ENCODE measurements at regions not wholly inside any gene's neighbourhood (a gene's known extent, or its start where the extent isn't known, plus 50 kb on each side); places are given as distances from the start of the nearest gene placed in this dataset.
"Not testable (repeated sequence)": the region's sequence is repeated elsewhere in the genome, so short reads cannot be mapped to it uniquely, and the experiment has no call there.

DNA sequence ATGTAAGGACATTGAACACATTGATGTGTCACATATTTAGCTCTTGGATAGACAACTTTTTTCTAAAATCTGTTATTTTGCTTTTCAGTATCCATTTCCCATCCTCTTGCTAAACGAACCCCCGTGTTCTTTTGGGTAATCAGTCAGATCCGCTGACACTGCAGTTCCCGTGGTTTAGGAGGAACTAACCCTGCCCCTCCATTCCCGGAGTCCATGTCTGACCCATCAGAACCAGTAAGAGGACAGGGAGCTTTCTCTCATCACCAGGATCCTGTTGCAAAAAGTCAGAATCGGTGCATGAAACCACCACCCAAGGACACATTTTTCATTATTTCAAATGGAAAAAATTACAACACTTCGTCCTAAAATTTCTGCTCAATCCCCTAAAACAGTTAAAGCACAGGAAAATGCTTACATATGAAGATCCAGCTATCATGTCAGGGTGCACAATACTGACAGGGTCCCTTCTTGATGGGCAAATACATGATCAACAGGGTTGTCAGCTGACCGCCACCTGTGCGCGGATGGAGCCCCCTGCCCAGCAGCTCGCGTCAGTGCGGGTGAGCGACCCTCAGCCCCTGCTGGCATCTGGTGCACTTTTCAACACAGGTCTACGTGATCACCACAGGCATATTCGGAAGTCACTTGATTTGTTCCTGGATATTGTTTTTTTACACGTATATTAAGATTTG, 276.8 kb downstream of the ADGRD1 start:
- no peak for DNase-seq

DNA sequence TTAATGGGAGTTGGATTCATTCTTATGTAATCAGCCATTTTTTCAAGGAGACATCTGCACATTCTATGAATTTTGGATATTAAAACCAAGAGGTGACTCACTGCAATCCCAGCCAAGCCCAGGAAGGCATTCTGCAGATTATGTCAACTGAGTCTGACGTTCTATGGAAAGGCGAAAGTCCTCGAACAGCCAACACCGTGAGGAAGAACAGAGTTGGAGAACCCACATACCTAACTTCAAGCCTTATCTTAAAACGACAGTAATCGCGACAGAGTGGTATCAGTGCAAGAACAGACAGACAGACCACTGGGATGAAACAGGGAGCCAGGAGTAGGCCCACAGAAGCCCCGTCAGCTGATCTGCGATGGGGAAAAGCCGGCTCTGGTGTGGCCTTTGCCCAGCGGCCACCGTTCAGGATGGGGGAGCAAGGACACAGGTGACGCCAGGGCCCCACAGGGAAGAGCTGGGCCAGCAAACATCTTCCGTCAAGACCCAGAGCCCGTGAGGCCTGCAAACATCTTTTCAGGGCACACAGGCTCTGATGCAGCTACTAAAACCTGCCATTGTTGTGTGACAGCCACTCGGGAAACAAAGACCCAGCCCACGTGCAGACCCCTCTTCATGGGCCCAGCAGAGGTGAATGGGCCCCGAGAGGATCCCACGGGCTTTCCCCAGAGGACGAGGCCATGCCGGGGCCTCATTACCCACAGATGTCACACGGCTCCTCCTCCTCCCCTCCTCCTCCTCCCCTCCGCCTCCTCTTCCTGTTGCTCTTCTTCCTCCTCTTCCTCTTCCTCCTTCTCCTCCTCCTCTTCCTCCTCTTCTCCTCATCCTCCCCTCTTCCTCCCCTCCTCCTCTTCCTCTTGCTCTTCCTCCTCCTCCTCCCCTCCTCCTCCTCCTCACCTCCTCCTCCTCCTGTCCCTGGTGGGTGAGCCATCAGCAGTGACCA, 277.6 kb downstream of the ADGRD1 start:
- DNase-seq, result no peak

DNA sequence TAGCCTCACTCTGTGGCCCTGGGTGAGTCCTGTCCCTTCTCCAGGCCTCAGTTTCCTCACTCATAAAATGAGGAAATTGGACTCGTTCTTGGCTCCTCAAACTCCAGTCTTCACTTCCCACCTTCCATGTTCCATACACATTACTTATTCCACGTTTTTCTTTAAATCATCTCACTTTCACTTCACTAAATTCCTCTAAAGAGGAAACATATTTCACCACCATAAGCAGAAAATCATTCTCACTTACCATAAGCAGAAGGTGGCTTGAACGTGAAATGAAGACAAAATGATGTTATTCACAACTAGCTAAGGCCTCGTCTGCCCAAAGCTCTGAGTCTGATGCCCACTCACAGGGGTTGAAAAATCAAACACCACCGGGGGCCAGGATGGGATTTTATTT, 278.3 kb downstream of the ADGRD1 start:
- DNase-seq, result no peak

DNA sequence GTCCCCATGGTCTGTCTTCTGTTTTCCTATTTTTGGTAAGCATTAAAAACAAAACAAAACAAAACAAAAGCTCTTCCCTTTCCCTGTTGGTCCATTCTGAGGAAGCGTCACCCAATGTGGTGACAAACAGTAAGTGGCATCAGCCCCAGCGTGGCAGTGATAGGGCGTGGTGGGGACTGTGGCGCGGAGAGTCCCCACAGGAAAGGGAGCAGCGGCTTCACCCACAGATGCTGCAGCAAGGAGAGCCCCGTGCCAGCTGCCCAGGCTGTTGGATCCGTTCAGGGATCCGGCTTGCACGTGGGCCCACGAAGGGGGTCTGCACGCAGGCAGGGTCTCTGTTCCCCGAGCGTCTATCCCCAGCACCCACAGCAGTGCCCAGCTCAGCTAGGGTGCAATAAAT, 279.2 kb downstream of the ADGRD1 start:
- DNase-seq, result not testable (repeated sequence)

DNA sequence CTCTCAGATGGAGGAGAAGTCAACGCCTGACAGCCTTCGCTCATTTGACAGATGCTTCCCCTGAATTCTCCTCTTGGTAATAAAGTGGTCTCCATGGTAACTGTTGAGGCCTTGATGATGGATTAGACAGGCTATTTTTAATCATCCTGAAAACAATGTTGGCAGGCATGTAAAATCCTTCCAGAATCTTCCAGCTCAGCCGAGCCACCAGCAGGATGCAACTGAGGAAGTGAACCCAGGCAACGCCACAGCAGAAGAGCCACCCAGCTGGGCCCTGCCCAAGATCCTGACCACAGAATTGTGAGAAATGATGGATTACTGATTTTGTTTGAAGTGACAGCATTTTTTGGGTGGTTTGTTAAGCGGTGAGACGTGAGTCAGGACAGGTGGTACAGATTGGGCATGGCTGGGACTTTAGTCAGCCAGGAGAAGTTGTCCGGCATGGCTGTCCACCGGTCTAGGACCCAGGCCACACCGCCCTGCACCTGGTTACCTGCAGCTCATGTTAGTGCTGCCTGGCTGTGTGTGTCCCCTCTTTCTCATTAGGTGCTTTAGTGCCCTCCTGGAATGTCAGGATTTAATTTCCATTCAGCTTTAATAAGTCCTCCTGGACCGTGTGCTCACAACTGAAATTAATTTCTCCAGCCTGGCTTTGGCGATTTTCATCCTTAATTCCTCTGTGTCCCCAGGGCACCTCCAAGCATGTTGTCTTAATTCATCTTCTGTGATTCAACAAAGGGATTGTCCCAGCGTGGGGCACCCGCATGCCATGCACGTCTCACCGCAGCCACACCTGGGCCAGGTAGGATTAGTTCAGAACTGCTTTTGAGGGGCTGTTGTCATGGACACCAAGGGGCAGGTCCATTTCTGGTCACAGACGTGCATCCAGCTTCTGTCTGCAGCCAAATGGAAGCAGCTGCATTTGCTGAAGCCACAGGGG, 280.4 kb downstream of the ADGRD1 start:
- DNase-seq, result not testable (repeated sequence)

DNA sequence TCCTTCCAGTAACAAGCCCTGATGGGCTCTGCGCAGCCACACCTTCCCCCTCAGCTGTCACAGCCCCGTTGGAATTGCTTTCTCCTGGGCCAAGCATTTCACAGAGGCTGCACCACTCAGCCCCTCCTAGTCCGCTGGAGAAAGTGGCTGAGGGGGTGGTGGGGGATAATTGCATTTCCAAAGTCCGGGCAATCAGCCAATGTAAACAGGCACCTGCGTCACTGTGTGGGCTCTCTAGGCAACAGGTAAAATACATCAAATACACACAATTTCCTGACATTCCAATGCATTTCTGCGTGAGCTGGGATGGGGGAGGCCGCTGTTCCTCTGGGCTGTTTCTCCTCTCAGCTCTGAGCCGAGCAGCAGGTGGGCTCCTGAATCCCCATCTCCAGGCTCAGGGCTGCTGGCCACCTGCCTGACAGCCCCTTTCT, 281.1 kb downstream of the ADGRD1 start:
- DNase-seq, result not testable (repeated sequence)

DNA sequence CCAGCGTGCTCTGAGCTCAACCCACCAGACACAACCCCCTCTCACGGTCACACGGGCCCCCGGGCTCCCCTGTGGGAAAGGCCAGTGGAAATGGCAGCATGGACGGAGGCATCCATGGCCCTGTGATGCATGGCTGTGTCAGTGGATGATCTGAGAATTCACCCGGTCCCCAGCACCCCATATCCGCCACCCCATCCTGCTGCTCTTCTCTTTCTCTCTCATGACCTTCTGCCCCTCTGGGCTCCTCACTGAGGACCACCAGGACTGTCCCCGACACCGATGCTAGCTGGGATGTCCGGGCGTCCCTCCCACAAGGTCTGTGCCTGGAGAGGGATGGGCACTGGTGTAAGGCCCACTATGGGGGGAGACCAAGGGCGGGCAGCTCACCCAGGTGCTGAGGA, 282.2 kb downstream of the ADGRD1 start:
- no peak for DNase-seq

DNA sequence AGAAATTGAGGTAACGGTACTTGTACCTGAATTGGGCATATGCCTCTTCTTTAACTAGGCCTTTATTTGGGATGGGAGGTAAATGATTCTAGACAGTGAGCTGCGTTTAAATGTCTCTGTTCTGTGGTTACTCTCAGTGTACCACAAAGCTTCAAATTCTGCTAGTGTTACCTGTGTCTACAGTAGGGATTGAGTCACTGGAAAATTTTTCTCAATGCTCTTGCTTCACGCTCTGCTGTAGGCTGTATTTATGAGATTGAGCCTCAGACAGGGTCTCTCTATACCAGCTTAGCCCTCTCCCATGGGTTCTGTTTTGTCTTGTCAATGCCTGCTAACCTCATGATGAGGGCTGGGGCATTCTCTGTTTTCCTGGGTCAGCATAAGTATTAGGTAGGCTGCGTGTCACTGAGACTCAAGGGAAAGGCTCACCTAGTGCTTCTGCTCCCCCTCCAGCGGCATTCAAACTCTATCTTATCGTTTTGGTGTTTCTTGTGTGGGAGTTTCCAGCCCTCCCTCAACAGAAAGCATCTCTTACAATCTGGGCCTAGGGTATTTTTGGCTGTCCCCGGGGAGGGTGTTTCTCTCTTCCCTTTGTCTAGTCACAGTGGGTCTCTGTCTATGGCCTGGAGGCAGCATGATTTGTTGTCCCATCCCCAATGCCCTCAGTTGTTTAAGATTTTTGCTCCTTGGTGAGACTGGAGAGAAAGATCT, 285.8 kb downstream of the ADGRD1 start:
- no peak for DNase-seq

DNA sequence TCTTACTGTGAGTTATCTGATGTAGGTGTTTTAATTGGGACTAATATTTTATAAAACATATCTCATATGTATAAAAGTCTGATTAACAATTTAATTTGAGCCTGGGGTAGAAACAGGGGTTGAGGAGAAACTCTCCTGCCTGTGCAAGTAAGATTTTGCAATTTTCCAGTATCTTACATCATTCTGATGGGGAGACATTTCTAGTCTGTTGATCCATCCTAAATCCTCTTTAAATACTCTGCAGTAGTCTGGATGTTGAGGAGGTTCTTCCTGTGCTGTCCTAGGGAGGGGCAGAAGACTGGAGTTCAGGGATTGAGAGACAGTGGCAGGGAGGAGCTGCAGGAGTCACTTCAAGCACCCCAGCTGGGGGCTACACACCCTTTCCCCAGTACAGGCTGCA, 287.8 kb downstream of the ADGRD1 start:
- DNase-seq, result no peak

DNA sequence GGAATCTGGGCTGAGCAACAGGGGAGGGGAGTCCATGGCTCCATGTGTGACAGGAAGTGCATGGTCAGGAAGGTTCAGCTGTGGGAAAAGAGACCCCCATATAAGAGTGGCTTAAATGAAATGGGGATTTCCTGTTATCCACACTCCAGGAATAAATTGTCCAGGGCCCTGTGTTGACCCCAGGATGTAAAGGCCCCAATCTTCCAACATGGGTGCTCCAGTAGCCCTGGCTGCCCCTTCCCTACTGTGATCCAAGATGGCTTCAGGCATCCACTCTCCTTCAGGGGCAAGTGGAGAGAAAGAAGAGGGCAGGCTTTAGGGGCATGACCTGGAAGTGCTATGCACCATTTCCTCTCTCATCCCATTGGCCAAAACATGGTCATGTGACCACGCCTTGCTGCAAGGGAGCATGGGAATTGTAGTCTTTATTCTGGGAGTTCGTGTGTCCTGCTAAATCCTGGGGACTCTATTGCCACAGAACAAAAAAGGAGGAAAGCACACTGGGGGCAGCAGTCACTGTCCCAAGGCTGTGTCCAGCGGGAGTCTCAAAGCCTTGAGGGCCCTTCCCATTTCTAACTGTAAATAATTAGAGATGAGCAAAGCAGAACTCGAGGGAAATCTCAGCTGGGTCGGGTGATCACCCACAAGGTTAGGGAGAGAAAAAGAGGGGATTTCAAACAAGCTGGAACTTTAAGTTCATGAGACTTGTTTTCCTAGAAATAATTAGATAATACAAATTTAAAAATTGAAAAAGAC, 289.2 kb downstream of the ADGRD1 start:
- peak; percentile 64 for DNase-seq

DNA sequence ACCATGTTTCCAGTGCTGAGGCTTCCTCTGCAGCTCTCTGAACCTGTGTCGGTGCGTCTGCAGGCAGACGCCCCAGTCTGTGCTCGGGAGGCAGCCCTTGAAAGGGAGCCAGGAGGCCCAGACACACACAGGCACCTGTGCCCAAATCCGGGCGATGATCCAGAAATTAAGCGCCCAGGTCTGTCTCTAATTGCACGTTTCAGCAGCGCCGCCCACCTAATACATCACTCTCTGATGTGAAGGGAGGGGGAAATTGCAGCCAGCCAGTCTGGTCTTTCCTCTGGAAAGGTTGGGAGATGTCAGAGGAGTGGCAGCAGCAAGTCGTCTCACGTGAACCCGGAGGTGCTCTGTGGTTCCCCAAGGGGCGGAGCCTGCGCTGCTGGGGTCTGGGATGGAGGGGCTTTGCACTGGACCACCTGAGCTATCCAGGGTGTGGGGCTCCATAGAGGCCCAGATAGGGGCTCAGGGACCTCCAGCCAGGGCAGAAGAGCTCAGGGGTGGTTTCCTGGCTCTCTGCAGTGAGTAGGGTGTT, 290.5 kb downstream of the ADGRD1 start:
- DNase-seq, result not testable (repeated sequence)

DNA sequence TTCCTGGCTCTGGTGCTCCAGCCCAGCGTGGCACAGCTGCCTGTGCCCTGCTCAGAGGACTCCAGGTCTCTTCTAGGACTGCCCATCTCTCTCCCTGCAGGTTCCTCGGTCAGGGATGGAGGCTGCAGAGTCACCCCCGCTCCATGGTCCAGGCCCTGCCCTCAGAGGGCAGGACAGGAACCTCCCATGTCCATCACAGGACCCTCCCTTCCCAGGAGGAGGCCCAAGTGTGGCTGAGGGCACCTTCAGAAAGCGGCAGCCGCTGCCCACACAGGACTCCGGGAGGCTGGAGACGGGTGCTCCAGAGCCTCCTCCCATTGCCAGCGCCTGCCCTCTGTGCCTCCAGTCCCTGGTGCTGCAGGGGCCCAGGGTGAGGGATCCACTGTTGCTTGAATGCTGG, 291.5 kb downstream of the ADGRD1 start:
- not testable (repeated sequence) for DNase-seq

DNA sequence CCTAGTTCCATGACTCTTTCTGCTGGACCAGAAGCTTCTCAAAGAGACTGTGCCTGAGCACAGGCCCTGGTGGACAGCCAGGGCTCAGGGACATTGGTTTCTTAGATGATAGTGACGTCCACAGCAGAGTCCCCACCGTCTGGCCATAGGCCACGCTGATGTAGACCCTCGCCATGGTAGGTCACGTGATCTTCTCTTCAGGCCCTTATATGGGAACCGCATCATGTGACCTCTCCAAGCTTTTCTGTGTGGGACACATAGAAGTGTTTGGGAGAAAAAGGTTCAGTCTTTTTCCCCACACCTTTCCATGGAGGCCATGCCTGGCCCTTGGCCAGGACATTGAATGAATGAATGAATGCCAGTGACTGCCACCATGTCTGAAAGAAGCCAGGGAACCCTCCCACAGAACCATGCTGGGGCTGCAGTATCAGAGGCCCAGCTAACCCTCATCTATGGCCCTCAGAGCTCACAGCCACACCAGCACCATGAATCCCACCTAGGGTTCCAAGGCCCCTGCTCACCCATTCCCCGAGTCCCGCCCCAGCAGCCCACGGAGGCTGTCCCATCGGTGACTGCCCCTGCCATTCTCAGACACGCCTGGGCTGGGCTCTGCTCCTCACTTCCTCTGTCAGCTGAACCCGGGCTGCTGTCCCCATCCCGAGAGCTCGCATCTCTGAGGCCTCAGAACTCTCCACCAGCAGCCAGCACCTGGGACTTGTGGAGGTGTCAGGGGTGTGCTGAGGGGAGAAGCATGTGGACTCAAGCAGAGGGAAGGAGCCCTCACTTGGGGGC, 292.1 kb downstream of the ADGRD1 start:
- no peak for DNase-seq

DNA sequence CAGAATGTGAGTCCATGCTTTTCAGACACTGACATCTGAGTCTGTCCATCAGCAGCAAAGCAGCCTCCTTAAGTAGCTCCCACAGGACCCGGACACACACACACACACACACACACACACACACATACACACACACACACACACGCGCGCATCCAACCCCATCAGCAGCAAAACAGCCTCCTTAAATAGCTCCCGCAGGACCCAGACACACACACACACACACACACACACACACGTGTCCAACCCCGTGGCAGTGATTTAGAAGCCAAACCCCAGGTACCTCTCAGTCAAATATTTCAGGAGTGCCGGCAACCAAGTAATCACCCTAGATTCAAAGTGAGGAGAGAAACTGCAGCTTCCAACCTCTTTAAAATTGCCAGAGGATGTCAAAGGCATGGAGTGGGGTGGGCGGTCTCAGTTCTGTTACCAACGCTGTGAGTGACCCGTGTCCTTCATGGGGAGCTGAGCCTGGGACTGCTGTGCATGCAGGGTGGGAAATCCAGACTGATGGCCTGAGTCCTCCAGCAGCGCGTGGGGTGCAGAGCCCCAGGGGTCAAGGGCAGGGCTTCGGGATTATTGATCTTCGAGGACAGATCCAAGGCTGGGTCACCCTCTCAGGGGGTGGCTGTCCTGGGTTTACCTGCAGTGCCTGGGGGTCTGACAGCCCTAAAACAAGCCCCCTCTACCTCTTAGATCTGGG, 293.5 kb downstream of the ADGRD1 start:
- DNase-seq, result peak; percentile 47

DNA sequence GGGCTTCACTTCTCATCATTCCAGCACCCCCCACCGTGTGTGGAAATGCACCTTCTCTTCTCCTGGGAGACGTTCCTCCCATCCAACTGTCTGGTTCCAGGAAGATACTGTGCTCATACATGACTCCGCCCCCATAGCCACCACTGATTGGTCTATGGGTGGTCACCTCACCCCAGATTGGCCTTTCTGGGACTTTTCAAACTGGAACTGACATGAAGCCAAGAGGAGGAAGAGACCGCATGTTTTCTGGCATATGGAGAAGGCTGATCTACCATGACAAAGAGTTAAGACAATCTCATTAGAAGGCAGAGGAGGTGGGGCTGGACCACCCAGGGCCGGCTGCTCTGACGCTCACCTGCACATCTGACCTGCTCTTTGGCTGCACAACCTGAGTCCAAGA, 294.2 kb downstream of the ADGRD1 start:
- DNase-seq, result not testable (repeated sequence)

DNA sequence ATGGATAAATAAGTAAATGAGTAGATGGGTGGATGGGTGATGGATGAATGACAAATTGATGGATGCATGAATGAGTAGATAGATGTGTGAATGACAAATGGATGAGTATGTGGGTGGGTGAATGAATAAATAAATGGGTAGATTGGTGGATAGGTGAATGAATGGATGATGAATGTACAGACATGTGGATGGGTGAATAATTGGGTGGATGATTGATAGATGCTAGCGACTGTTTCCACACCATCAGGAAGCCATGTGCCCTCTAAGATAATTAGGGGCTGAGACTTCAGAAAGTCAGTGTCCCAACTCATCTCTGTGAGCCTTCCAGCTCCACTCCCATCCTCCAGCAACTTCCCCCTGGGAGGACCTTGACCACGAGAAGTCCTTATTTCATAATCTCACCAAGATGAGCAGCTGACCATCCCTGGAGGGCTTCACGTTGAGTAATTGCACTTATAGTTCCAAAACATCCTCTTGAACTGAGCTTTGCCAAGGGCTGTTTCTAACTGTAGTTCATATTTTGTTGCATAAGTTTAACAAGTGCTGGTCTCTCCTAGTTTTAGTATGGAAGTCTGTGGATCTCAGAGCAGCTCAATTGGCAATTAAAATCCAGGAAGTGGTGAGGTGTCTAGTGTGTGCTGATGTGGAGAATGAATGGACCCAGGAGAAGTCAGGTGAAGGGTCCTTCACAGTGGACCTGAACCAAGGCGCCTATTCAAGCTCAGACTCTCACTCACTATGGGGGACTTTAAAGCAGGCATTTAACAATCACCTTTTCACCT, 295.7 kb downstream of the ADGRD1 start:
- DNase-seq, result no peak

DNA sequence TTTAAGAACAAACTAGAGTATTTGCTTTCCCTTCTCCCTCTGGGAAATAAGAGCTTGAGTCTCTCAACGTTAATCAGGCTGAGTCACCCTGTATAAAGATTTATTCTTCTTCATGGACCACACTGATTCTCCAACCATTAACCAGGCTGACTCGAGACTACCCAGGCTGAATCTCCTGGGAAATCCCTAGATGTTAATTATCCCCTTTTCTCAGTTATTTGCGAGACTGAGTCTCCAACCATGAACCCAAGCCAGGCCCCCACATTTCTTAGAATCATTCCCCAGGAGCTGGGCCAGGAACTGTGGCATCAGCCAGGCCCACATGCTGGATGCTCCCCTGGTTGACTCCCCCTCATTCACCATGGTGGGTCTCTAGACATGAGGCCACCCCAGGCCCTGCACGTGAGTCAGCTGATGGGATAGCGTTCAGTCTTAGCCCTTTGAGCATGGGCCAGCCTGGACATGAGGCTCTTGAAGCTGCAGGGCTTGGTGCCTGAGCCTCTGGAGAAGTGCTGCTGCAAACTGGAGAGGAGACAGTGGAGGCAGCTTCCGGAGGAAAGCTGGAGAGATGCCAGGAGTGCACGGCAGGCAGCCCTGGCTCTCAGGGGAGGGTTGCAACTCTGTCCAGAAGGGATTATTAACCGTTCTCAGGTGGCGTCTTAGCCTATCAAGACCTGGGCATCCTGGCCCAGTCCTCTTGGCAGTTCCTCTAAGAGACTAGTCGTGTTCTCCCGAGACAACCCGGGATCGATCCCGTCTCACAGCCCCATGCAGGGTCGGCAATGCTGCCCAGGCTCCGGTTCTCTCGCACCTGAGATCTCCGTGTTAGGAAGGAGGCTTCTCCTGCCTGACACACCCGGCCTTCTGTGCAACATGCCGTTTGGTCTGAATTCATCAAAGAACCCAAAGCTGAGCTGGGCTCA, 296.6 kb downstream of the ADGRD1 start:
- DNase-seq, result no peak

DNA sequence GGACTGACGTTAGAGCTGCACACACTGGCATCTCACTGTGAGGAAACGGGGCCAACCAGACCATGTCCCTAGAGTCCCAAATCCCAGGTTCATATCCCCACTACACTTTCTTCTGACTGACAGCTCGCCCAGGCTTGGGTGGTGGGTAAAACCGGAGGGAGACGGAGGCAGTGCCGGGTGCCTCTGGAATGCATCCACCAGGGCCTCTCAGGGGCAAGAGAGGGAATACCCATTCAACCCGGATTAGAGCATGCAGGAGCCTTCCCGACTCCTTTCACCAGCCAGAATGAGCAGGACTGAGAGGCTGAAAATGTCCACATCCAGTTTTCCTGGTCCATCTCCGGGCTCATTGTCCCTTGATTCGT, 297.2 kb downstream of the ADGRD1 start:
- DNase-seq, result no peak

All from eye (tissue), 1 donor.